GM23248 (cell line): ENCODE measurements at regions not wholly inside any gene's neighbourhood (a gene's known extent, or its start where the extent isn't known, plus 50 kb on each side); places are given as distances from the start of the nearest gene placed in this dataset.
"Not testable (repeated sequence)": the region's sequence is repeated elsewhere in the genome, so short reads cannot be mapped to it uniquely, and the experiment has no call there.

Experiments
- EZH2 ChIP-seq: fragments of 200-600 bp; sonication (generic); IDR thresholded peaks from 2 replicates; pipeline ENCODE4 v1.6.1; 2018; ENCODE audit warnings: antibody characterized with exemption, mild to moderate bottlenecking; ENCODE audit not compliant: insufficient read depth, poor library complexity, severe bottlenecking
- EZH2phosphoT487 ChIP-seq: fragments of 200-600 bp; sonication (generic); IDR thresholded peaks from 2 replicates; pipeline ENCODE4 v1.6.1; 2018; ENCODE audit warnings: antibody characterized with exemption, moderate library complexity, mild to moderate bottlenecking, low read depth; ENCODE audit not compliant: insufficient read depth

- not testable (repeated sequence) for TF ChIP-seq EZH2phosphoT487, EZH2
Observed at GRCh38 chr7:150093897-150094296, 220.1 kb downstream of the ATP6V0E2 start.
